GM21717 (cell line): ENCODE measurements at regions not wholly inside any gene's neighbourhood (a gene's known extent, or its start where the extent isn't known, plus 50 kb on each side); places are given as distances from the start of the nearest gene placed in this dataset.

Experiments
- ATAC-seq: cut with Tn5 transposase; IDR thresholded peaks from one replicate; pipeline ENCODE4 v1.9.1; 2021; ENCODE audit warnings: mild to moderate bottlenecking, moderate library complexity; ENCODE audit not compliant: unreplicated experiment

GRCh38 chr13:57784633-57785032 lies 153.1 kb downstream of the PCDH17 start:
- no peak for ATAC-seq

- ATAC-seq = no peak
Measured at GRCh38 chr13:57787058-57787791, 155.7 kb downstream of the PCDH17 start.

DNA sequence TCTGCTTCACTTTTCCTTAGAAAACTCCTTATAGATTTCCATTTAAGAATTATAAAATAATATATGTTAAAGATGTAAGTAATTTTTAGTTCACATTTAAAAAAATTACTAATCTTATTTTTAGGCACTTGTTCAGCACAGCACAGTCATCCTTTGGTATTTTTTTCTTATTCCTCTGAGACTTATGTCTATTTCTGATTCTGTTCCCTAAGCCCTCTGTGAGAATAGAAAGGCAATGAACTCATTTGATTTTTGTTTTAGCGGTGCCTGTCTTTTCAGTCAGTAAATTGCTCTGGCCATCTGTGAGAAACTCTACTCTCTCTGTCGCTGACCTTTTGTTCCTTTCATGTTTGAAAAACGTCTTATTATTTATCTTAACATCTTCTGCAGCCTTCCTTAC lies 168.1 kb downstream of the PCDH17 start:
- ATAC-seq = no peak

DNA sequence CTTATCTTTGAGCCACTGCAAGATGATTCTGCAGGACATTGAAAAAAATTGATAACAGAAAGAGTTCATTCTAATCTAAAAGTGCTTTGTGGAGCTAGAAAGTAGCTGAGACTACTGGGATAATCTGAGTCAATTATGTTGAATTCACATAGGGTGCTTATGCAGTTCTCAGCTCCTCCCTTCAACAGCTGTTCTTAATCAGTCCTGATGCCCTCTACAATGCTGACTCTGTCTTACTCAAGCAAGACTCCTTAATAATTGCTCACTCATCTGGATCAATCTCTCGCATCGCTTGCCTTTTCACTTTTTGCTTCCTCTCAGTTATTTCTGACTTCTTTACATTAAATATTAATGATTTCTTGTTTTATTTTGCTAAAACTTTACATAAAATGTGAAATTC lies 182.1 kb downstream of the PCDH17 start:
- ATAC-seq = no peak

GRCh38 chr13:57815600-57815999 lies 184.1 kb downstream of the PCDH17 start:
- ATAC-seq = no peak

- no peak for ATAC-seq
Measured at GRCh38 chr13:57820924-57821323, 189.4 kb downstream of the PCDH17 start.

GRCh38 chr13:57823704-57824103 lies 192.2 kb downstream of the PCDH17 start:
- ATAC-seq = no peak

DNA sequence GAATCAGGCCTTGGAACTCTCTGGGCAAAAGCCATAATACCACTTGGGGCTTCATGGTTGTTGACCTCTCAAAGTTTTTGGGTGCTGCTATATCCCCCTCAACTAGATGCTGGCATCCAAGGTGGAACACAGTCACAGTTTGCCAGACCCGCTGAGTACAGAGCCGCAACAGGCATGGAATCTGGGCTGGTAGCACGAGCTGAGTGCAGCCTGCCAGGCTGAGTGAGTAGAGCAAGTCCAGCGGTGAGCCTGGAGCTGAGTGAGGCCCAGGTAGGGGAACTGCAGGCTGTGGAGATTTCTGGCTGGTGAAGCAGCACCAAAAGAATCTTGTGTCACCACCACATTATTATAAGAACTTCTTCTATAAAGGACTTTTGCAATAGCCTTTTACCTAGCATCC lies 192.6 kb downstream of the PCDH17 start:
- no peak for ATAC-seq

DNA sequence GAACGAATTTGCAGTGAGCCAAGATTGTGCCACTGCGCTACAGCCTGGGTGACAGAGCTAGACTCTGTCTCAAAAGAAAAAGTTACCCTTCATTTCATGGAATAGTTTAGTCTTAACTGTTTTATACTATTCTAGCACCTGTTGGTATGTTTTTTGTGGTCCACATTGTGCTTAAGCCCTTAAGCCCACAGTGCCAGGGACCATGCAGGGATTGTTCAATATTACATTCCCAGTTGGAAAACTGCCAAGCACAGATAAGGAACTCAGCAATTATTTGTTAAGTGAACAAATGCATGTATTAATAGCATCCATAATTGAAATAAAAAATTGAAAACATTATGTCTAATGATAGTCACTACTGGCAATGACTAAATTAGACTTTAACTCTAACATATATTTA lies 193.5 kb downstream of the PCDH17 start:
- ATAC-seq = no peak

GRCh38 chr13:57829496-57829895 lies 198.0 kb downstream of the PCDH17 start:
- no peak for ATAC-seq

GRCh38 chr13:57832187-57832586 lies 200.6 kb downstream of the PCDH17 start:
- ATAC-seq = no peak

DNA sequence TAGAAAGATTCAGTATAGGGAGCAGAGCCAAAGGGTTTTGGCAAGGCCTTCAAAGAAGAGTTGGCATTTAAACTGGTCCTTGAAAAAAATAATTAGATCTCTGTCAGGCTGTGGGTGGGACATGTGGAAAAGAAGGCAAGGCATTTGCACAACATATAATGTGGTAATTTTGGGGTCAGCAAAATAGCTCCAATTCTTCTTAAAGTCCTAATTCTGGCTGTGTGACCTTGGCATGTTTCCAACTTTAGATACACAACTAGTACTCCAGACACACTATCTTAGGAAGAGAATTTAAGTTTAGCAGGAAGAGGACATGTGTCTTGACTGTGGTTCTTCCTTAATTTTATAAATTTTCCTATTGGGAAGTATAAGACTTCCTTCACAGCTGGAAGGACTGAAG lies 206.3 kb downstream of the PCDH17 start:
- no peak for ATAC-seq

DNA sequence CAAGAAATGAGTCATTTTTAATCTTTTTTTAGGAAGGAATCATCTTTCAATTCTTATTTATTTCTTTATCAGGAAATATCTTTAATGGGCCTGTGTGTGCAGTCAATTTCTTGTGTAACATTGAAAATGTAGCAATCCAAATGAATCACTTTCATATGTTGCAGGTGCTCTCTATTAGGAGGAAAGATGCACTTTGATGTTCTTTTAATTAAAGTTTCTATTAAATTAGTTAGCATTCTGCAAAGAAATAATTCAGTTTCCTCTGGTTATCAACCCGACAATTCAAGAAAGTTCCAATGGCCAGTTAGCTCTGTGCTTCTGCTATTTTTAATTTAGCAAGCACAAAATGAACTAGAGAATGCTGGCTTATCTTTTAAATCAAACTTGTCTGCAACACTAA lies 212.0 kb downstream of the PCDH17 start:
- ATAC-seq = no peak

- no peak for ATAC-seq
Measured at GRCh38 chr13:57846600-57847173, 215.1 kb downstream of the PCDH17 start.

DNA sequence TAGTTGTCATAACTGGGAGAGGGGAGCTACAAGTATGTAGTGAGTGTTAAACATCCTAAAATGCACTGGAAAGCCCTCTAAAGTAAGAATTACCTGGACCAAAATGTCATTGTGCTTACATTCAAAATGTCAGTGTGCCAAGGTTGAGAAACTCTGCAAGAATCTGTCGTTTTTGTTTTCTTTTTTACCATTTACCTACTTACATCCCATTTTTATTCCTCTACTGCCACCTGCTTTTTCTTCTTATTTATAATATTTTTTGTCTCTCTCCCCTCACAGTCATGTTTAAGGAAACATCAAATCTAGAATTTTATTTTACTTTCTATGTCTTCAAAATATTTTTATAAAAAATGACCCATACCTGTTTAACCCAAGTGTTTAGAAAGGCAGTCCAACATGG lies 226.4 kb downstream of the PCDH17 start:
- ATAC-seq = no peak

DNA sequence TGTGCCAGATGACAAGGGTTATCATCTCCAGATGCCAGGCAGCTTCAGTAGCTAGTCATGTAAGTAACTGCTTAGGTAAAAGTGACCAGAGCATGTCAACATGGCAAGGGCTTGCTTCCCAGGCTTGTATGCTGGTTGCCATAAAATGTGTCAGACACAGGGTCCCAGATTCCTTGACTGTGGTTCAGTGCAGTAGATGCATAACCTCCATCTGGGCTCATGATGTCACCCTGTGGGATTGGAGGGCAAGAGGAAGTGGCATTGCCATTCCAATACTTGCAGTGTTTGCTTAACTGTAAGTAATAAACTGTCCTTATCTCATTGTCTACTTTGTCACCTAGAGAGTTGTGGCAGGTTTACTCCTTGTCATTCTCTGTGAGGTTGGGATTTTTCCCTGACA lies 226.8 kb downstream of the PCDH17 start:
- no peak for ATAC-seq

GRCh38 chr13:57862879-57863278 lies 231.3 kb downstream of the PCDH17 start:
- no peak for ATAC-seq

DNA sequence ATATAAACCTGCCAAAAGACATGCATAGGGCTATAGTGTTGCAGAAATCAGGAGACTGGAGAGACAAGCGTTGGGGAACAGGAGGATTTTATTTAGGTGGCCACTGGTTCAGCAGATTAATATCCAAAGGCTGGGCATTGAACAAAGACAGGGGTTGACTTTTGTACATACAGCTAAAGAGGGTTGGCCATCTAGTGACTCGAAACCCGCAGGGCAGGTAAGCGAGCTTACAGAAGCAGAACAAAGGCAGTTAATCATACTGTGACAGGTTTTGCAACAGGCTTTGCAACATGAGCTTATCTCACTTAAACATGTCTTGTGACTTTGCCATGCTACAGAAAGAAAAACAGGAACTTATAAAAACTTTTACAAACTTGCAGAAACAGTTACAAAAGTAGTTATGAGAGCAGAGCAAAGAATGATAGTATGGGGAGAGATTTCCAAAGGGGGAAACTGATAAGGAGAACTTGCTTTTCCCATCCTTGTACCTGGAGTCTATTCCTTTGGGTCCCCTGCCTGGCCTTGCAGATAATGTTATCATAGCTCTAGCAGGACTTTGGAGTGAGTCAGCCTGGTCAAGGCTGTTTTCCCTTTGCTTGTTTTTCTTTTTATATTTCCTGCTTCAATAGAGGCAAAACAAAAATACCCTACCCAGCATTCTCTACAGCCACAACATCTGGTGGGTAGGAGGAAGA lies 234.2 kb downstream of the PCDH17 start:
- ATAC-seq = no peak

GRCh38 chr13:57874530-57874929 lies 243.0 kb downstream of the PCDH17 start:
- no peak for ATAC-seq

DNA sequence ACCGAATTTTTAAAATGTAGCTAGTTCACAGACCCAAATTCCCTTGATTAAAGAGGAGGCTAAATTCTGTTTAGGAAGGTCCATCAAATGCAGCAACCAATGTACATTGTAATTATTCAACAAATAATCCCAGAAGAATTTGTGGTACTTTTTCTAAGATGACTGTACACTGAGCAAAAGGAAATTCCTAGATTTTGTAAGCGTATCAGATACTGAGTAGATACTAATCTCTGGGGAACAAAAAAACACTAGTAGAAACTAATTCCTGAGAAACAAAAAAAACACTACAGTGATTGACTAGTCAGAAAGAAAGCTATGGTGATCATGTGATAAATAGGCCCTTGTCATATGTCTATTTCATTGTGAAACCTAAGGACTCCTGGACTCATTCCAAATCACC lies 246.1 kb downstream of the PCDH17 start:
- ATAC-seq = no peak

DNA sequence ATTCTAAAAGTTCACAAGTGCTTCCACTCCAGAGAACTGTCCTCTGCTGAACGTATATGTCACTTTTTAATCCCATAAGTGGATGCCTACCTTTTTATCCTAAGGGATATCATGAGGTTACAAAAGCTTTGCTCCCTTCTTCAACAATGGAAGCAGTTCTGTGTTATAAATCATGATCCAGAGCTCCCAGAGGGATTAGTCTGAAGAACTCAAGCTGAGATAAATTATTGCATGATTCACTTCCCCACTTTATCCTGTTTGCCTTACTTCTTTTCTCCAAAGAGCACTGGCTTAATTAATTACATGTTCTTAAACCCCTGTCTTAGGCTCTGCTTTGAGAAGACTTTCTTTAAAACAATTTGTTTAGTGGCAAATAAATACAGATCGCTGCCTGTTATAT lies 246.7 kb downstream of the PCDH17 start:
- ATAC-seq = no peak

- ATAC-seq = no peak
Measured at GRCh38 chr13:57897225-57897624, 265.7 kb downstream of the PCDH17 start.
